ENCODE measurements at regions not wholly inside any gene's neighbourhood (a gene's known extent, or its start where the extent isn't known, plus 50 kb on each side); places are given as distances from the start of the nearest gene placed in this dataset.
"Not testable (repeated sequence)": the region's sequence is repeated elsewhere in the genome, so short reads cannot be mapped to it uniquely, and the experiment has no call there.

DNA sequence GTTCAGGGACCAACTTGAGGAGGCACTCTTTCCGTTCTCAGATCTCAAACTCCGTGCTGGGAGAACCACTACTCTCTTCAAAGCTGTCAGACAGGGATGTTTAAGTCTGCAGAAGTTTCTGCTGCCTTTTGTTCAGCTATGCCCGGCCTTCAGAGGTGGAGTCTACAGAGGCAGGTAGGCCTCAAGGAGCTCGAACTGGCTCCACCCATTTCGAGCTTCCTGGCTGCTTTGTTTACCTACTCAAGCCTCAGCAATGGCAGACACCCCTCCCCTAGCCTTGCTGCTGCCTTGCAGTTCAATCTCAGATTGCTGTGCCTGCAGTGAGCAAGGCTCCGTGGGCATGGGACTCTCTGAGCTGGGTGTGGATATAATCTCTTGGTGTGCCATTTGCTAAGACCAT, 108.2 kb downstream of the DHRS2 start:
- BruUV-seq (replicated peaks); POLR2A ChIA-PET (ENCODE audit: unreplicated experiment); H4K91ac ChIP-seq (ENCODE audit: insufficient read depth, low read depth, low read length); DNase-seq; H2BK15ac ChIP-seq (ENCODE audit: low read depth, low read length); H2BK20ac ChIP-seq (ENCODE audit: low read depth, low read length); H3K36me3 ChIP-seq (ENCODE audit: control insufficient read depth, insufficient read depth, low read length); H2AFZ ChIP-seq (replicated peaks; ENCODE audit: low read length, poor library complexity); H3K18ac ChIP-seq (ENCODE audit: low read depth, low read length); H3K23ac ChIP-seq (ENCODE audit: low read depth, low read length); H4K8ac ChIP-seq (ENCODE audit: low read depth in 2 of 2, low read length in 2 of 2); dilution Hi-C loops (cut with HindIII; ENCODE audit: low sequenced_read_pairs, unreplicated experiment); H3K14ac ChIP-seq (replicated peaks; ENCODE audit: low read depth, low read length); H3K4ac ChIP-seq (ENCODE audit: low read depth, low read length); H4K20me1 ChIP-seq (ENCODE audit: insufficient read depth, low read length); H3K27me3 ChIP-seq (ENCODE audit: control insufficient read depth, insufficient read depth, low read length); H3K9me3 ChIP-seq (ENCODE audit: control insufficient read depth, insufficient read depth, low read length); H3K27ac ChIP-seq (ENCODE audit: insufficient read depth, low read length); CTCF ChIA-PET; H3K4me3 ChIP-seq (ENCODE audit: insufficient read depth, low read depth, low read length); intact Hi-C loops (cut with micrococcal nuclease); H4K5ac ChIP-seq (ENCODE audit: low read depth, low read length); H2BK120ac ChIP-seq (ENCODE audit: low read depth, low read length); H3K9ac ChIP-seq (ENCODE audit: low read depth, low read length); H2AK9ac ChIP-seq (replicated peaks; ENCODE audit: low read depth, low read length, poor library complexity); ATAC-seq (ENCODE audit: low read depth); H2BK5ac ChIP-seq (ENCODE audit: low read depth, low read length, poor library complexity, severe bottlenecking); H3K9me1 ChIP-seq (ENCODE audit: insufficient read depth, low read length); H2AK5ac ChIP-seq (ENCODE audit: low read depth, low read length); H3K4me1 ChIP-seq (ENCODE audit: control insufficient read depth, insufficient read depth, low read length); H3K56ac ChIP-seq (ENCODE audit: extremely low read depth, insufficient read depth, low read length); H3K79me1 ChIP-seq (ENCODE audit: low read depth in 1 of 2, low read length in 2 of 2); in situ Hi-C loops (cut with MboI; ENCODE audit: low sequenced_read_pairs); H3K4me2 ChIP-seq (ENCODE audit: low read depth, low read length): not testable (repeated sequence)
- WGBS, 2 experiments (ENCODE audit: extremely low coverage in 2 of 2, insufficient read length in 1 of 2) = no CpG with 5 or more reads among the region's 6 CpGs

All from IMR-90 (cell line).